Type B pancreatic cell (in vitro differentiated cells): ENCODE measurements at regions not wholly inside any gene's neighbourhood (a gene's known extent, or its start where the extent isn't known, plus 50 kb on each side); places are given as distances from the start of the nearest gene placed in this dataset.

Experiments
- DNase-seq: peaks from one replicate; pipeline ENCODE4 v3.0.0; 2021; ENCODE audit warnings: mixed read lengths; ENCODE audit not compliant: unreplicated experiment; ENCODE audit errors: extremely low spot score
- H3K27ac Mint-ChIP-seq: 2 replicates; pipeline ENCODE4 v1.8.0; 2021; ENCODE audit warnings: mild to moderate bottlenecking, mixed read lengths
- H3K27me3 Mint-ChIP-seq: 2 replicates; pipeline ENCODE4 v1.8.0; 2021; ENCODE audit warnings: mixed read lengths
- H3K36me3 Mint-ChIP-seq: 2 replicates; pipeline ENCODE4 v1.8.0; 2021; ENCODE audit warnings: mixed read lengths
- H3K4me1 Mint-ChIP-seq: one replicate; pipeline ENCODE4 v1.8.0; 2021; ENCODE audit warnings: mixed read lengths; ENCODE audit not compliant: unreplicated experiment
- H3K4me3 Mint-ChIP-seq: 2 replicates; pipeline ENCODE4 v1.8.0; 2021; ENCODE audit warnings: mild to moderate bottlenecking, mixed read lengths
- H3K9me3 Mint-ChIP-seq: 2 replicates; pipeline ENCODE4 v1.8.0; 2021; ENCODE audit warnings: mixed read lengths
- TF ChIP-seq, protein P1 (sequence below): fragments of 200-600 bp; sonication (generic); conservative IDR thresholded peaks from 2 replicates; pipeline ENCODE4 v1.5.0; 2021; ENCODE audit warnings: antibody characterized with exemption, mild to moderate bottlenecking

GRCh38 chr6:115854866-115855665 lies 205.6 kb downstream of the FRK start:
- TF ChIP-seq, protein P1, sequence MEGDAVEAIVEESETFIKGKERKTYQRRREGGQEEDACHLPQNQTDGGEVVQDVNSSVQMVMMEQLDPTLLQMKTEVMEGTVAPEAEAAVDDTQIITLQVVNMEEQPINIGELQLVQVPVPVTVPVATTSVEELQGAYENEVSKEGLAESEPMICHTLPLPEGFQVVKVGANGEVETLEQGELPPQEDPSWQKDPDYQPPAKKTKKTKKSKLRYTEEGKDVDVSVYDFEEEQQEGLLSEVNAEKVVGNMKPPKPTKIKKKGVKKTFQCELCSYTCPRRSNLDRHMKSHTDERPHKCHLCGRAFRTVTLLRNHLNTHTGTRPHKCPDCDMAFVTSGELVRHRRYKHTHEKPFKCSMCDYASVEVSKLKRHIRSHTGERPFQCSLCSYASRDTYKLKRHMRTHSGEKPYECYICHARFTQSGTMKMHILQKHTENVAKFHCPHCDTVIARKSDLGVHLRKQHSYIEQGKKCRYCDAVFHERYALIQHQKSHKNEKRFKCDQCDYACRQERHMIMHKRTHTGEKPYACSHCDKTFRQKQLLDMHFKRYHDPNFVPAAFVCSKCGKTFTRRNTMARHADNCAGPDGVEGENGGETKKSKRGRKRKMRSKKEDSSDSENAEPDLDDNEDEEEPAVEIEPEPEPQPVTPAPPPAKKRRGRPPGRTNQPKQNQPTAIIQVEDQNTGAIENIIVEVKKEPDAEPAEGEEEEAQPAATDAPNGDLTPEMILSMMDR, result no peak
- Mint-ChIP-seq H3K4me3 (no peak overlapping the region), H3K27ac (no peak overlapping the region), H3K36me3 (no peaks in the 10 kb centered on the region), H3K9me3 (peaks cover 18% of the 10 kb centered on the region), H3K27me3 (no peaks in the 10 kb centered on the region), H3K4me1 (no peaks in the 10 kb centered on the region)
- DNase-seq, result no peak

GRCh38 chr6:115847671-115848070 lies 213.0 kb downstream of the FRK start:
- TF ChIP-seq, protein P1, result no peak
- no peaks in the 10 kb centered on the region for H3K27me3 Mint-ChIP-seq
- H3K36me3 Mint-ChIP-seq, result no peaks in the 10 kb centered on the region
- no peak overlapping the region for H3K4me3 Mint-ChIP-seq
- H3K4me1 Mint-ChIP-seq, result no peaks in the 10 kb centered on the region
- no peaks in the 10 kb centered on the region for H3K9me3 Mint-ChIP-seq
- H3K27ac Mint-ChIP-seq, result no peak overlapping the region
- DNase-seq, result no peak

DNA sequence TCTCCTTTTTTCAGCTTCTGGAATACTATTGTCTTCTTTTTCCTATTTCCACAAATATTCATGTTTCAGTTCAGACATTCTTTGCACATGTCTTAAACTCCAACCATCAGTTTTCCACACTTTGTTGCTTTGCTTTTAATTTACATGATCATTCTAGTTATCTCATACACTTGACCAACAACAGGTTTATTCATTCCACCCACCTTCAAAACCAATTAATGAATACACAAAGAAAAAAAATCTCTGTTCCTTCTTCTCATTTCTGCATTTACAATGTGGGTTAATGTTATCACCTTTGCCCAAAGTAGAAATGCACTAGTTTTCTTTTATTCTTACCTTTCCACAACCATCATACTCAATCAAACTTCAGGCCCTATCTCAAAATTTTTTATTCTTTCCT lies 216.7 kb downstream of the FRK start:
- TF ChIP-seq, protein P1, result no peak

DNA sequence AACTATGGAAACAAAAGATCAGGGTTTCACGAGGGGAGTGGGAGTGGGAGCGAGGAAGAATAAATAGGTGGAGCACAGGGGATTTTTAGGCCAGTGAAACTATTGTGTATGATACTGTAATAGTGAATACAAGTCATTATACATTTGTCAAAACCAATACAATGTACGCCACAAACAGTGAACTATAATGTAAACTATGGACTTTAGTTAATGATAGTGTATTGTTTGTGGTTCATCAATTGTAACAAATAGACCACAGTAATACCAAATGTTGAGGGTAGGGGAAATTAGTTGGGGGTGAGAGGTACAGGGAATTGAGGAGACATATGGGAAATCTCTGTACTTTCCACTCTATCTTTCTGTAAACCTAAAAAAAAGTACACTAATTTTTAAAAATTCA lies 218.4 kb downstream of the FRK start:
- Mint-ChIP-seq H3K27me3 (no peaks in the 10 kb centered on the region), H3K27ac (no peak overlapping the region), H3K36me3 (no peaks in the 10 kb centered on the region), H3K4me1 (no peaks in the 10 kb centered on the region), H3K4me3 (no peak overlapping the region), H3K9me3 (no peaks in the 10 kb centered on the region)
- DNase-seq, result no peak
- TF ChIP-seq, protein P1, result no peak

More for the DNA sequence above, 216.7 kb downstream of the FRK start:
- no peak overlapping the region for H3K27ac Mint-ChIP-seq
- H3K4me1 Mint-ChIP-seq, result no peaks in the 10 kb centered on the region
- no peak for DNase-seq
- no peak overlapping the region for H3K4me3 Mint-ChIP-seq
- H3K9me3 Mint-ChIP-seq, result no peaks in the 10 kb centered on the region
- no peaks in the 10 kb centered on the region for H3K27me3 Mint-ChIP-seq
- no peaks in the 10 kb centered on the region for H3K36me3 Mint-ChIP-seq

- Mint-ChIP-seq H3K27me3 (no peaks in the 10 kb centered on the region), H3K36me3 (no peaks in the 10 kb centered on the region), H3K4me3 (no peak overlapping the region), H3K4me1 (no peaks in the 10 kb centered on the region), H3K9me3 (peaks cover 3% of the 10 kb centered on the region), H3K27ac (no peak overlapping the region)
- no peak for DNase-seq
- TF ChIP-seq, protein P1, result no peak
These were observed 221.0 kb downstream of the FRK start for GRCh38 chr6:115839583-115840181.
